ENCODE measurements at regions not wholly inside any gene's neighbourhood (a gene's known extent, or its start where the extent isn't known, plus 50 kb on each side); places are given as distances from the start of the nearest gene placed in this dataset.

GRCh38 chr2:19003554-19003953, 354.9 kb downstream of the OSR1 start:
- Histone ChIP-seq H3K4me1 (ENCODE audit: control insufficient read depth, insufficient read depth, low read length) (no peaks in the 10 kb centered on the region), H3K27ac (ENCODE audit: low read length) (no peak overlapping the region), H3K27me3 (ENCODE audit: control insufficient read depth, insufficient read depth) (no peaks in the 10 kb centered on the region), H3K9me3 (ENCODE audit: control insufficient read depth, low read length) (no peaks in the 10 kb centered on the region), H3K4me3 (ENCODE audit: low read length) (no peak overlapping the region)
- ATAC-seq: no peak
- intact Hi-C loops (cut with DNase I): no loop called here
- DNase-seq: no peak

GRCh38 chr2:19000776-19001175, 357.6 kb downstream of the OSR1 start:
- 74% methylated on average over 3 of the region's 3 CpGs for WGBS
- H3K4me1 ChIP-seq (ENCODE audit: control insufficient read depth, insufficient read depth, low read length): no peaks in the 10 kb centered on the region
- ATAC-seq (no peak), DNase-seq (no peak)
- no peak overlapping the region for H3K4me3 ChIP-seq (ENCODE audit: low read length)
- no peak overlapping the region for H3K27ac ChIP-seq (ENCODE audit: low read length)
- no peaks in the 10 kb centered on the region for H3K27me3 ChIP-seq (ENCODE audit: control insufficient read depth, insufficient read depth)
- no peaks in the 10 kb centered on the region for H3K9me3 ChIP-seq (ENCODE audit: control insufficient read depth, low read length)
- intact Hi-C loops (cut with DNase I): no loop called here

GRCh38 chr2:18999198-18999597, 359.2 kb downstream of the OSR1 start:
- Histone ChIP-seq H3K4me1 (ENCODE audit: control insufficient read depth, insufficient read depth, low read length) (no peaks in the 10 kb centered on the region), H3K27me3 (ENCODE audit: control insufficient read depth, insufficient read depth) (no peaks in the 10 kb centered on the region), H3K27ac (ENCODE audit: low read length) (no peak overlapping the region), H3K4me3 (ENCODE audit: low read length) (no peak overlapping the region), H3K9me3 (ENCODE audit: control insufficient read depth, low read length) (no peaks in the 10 kb centered on the region)
- 81% methylated on average over 2 of the region's 2 CpGs for WGBS
- intact Hi-C loops (cut with DNase I): loop anchor here in 1 of 4 donors (10.0 kb wide), 1 partner anchor 356 kb away; the partner anchor contains the start of gene OSR1
- ATAC-seq (no peak), DNase-seq (no peak)

GRCh38 chr2:18998491-18998890, 359.9 kb downstream of the OSR1 start:
- no peaks in the 10 kb centered on the region for H3K9me3 ChIP-seq (ENCODE audit: control insufficient read depth, low read length)
- no peaks in the 10 kb centered on the region for H3K4me1 ChIP-seq (ENCODE audit: control insufficient read depth, insufficient read depth, low read length)
- no peaks in the 10 kb centered on the region for H3K27me3 ChIP-seq (ENCODE audit: control insufficient read depth, insufficient read depth)
- ATAC-seq (no peak), DNase-seq (no peak)
- H3K27ac ChIP-seq (ENCODE audit: low read length): no peak overlapping the region
- 76% methylated on average over 1 of the region's 1 CpG for WGBS
- intact Hi-C loops (cut with DNase I): loop anchor here in 1 of 4 donors (10.0 kb wide), 1 partner anchor 356 kb away; the partner anchor contains the start of gene OSR1
- H3K4me3 ChIP-seq (ENCODE audit: low read length): no peak overlapping the region

- intact Hi-C loops (cut with DNase I): loop anchor here in 1 of 4 donors (10.0 kb wide), 1 partner anchor 361 kb away; the partner anchor contains the start of gene OSR1
- Histone ChIP-seq H3K4me3 (ENCODE audit: low read length) (no peak overlapping the region), H3K4me1 (ENCODE audit: control insufficient read depth, insufficient read depth, low read length) (peaks cover 4% of the 10 kb centered on the region), H3K27ac (ENCODE audit: low read length) (no peak overlapping the region), H3K27me3 (ENCODE audit: control insufficient read depth, insufficient read depth) (no peaks in the 10 kb centered on the region), H3K9me3 (ENCODE audit: control insufficient read depth, low read length) (no peaks in the 10 kb centered on the region)
- WGBS: 97% methylated on average over 3 of the region's 3 CpGs
- ATAC-seq (no peak), DNase-seq (no peak)
These were observed 364.6 kb downstream of the OSR1 start for GRCh38 chr2:18993756-18994338.

GRCh38 chr2:18991177-18992168, 366.9 kb downstream of the OSR1 start:
- Histone ChIP-seq H3K4me1 (ENCODE audit: control insufficient read depth, insufficient read depth, low read length) (peaks cover 4% of the 10 kb centered on the region), H3K27ac (ENCODE audit: low read length) (peak overlapping the region; percentile 21)
- 16% methylated on average over 5 of the region's 5 CpGs for WGBS

GRCh38 chr2:18988631-18989232, 369.7 kb downstream of the OSR1 start:
- WGBS: 82% methylated on average over 3 of the region's 3 CpGs
- ATAC-seq (peak in 1 of 2 donors; percentile 52), DNase-seq (no peak)
- H3K4me3 ChIP-seq (ENCODE audit: low read length): no peak overlapping the region
- H3K27ac ChIP-seq (ENCODE audit: low read length): peak overlapping the region; percentile 39
- H3K4me1 ChIP-seq (ENCODE audit: control insufficient read depth, insufficient read depth, low read length): peaks cover 4% of the 10 kb centered on the region
- intact Hi-C loops (cut with DNase I): loop anchor here in 1 of 4 donors (10.0 kb wide), 1 partner anchor 366 kb away; the partner anchor contains the start of gene OSR1
- no peaks in the 10 kb centered on the region for H3K27me3 ChIP-seq (ENCODE audit: control insufficient read depth, insufficient read depth)
- no peaks in the 10 kb centered on the region for H3K9me3 ChIP-seq (ENCODE audit: control insufficient read depth, low read length)

More at GRCh38 chr2:18991177-18992168, 366.9 kb downstream of the OSR1 start:
- intact Hi-C loops (cut with DNase I): loop anchor here in 1 of 4 donors (10.0 kb wide), 1 partner anchor 363 kb away; the partner anchor contains the start of gene OSR1
- ATAC-seq (peak; percentile 71 to 81), DNase-seq (peak; percentile 51 to 83 (median 58))
- Histone ChIP-seq H3K4me3 (ENCODE audit: low read length) (no peak overlapping the region), H3K27me3 (ENCODE audit: control insufficient read depth, insufficient read depth) (no peaks in the 10 kb centered on the region), H3K9me3 (ENCODE audit: control insufficient read depth, low read length) (no peaks in the 10 kb centered on the region)

- intact Hi-C loops (cut with DNase I): loop anchor here in 1 of 4 donors (10.0 kb wide), 1 partner anchor 367 kb away; the partner anchor contains the start of gene OSR1
These were observed 370.8 kb downstream of the OSR1 start for GRCh38 chr2:18987592-18988073.

GRCh38 chr2:18987016-18987415, 371.4 kb downstream of the OSR1 start:
- Histone ChIP-seq H3K27me3 (ENCODE audit: control insufficient read depth, insufficient read depth) (no peaks in the 10 kb centered on the region), H3K4me3 (ENCODE audit: low read length) (no peak overlapping the region), H3K4me1 (ENCODE audit: control insufficient read depth, insufficient read depth, low read length) (peaks cover 4% of the 10 kb centered on the region), H3K27ac (ENCODE audit: low read length) (no peak overlapping the region), H3K9me3 (ENCODE audit: control insufficient read depth, low read length) (no peaks in the 10 kb centered on the region)
- WGBS: 90% methylated on average over 4 of the region's 4 CpGs
- ATAC-seq: no peak
- intact Hi-C loops (cut with DNase I): loop anchor here in 1 of 4 donors (10.0 kb wide), 1 partner anchor 368 kb away; the partner anchor contains the start of gene OSR1
- DNase-seq: no peak

More at GRCh38 chr2:18987592-18988073, 370.8 kb downstream of the OSR1 start:
- WGBS: 15% methylated on average over 4 of the region's 4 CpGs
- Histone ChIP-seq H3K4me1 (ENCODE audit: control insufficient read depth, insufficient read depth, low read length) (peaks cover 4% of the 10 kb centered on the region), H3K9me3 (ENCODE audit: control insufficient read depth, low read length) (no peaks in the 10 kb centered on the region), H3K27me3 (ENCODE audit: control insufficient read depth, insufficient read depth) (no peaks in the 10 kb centered on the region), H3K4me3 (ENCODE audit: low read length) (no peak overlapping the region), H3K27ac (ENCODE audit: low read length) (no peak overlapping the region)
- ATAC-seq: no peak
- peak; percentile 68 to 89 (median 81) for DNase-seq

GRCh38 chr2:18986046-18986445, 372.4 kb downstream of the OSR1 start:
- DNase-seq (no peak), ATAC-seq (no peak)
- H3K27me3 ChIP-seq (ENCODE audit: control insufficient read depth, insufficient read depth): no peaks in the 10 kb centered on the region
- intact Hi-C loops (cut with DNase I): loop anchor here in 1 of 4 donors (10.0 kb wide), 1 partner anchor 369 kb away; the partner anchor contains the start of gene OSR1
- no peak overlapping the region for H3K4me3 ChIP-seq (ENCODE audit: low read length)
- H3K27ac ChIP-seq (ENCODE audit: low read length): no peak overlapping the region
- no peaks in the 10 kb centered on the region for H3K9me3 ChIP-seq (ENCODE audit: control insufficient read depth, low read length)
- no peaks in the 10 kb centered on the region for H3K4me1 ChIP-seq (ENCODE audit: control insufficient read depth, insufficient read depth, low read length)

All from right cardiac atrium (tissue), 5 donors.